HG02623 (cell line): ENCODE measurements at regions not wholly inside any gene's neighbourhood (a gene's known extent, or its start where the extent isn't known, plus 50 kb on each side); places are given as distances from the start of the nearest gene placed in this dataset.

Experiments used
- ATAC-seq: cut with Tn5 transposase; IDR thresholded peaks from one replicate; pipeline ENCODE4 v1.9.1; 2021; ENCODE audit warnings: moderate library complexity; ENCODE audit not compliant: unreplicated experiment

DNA sequence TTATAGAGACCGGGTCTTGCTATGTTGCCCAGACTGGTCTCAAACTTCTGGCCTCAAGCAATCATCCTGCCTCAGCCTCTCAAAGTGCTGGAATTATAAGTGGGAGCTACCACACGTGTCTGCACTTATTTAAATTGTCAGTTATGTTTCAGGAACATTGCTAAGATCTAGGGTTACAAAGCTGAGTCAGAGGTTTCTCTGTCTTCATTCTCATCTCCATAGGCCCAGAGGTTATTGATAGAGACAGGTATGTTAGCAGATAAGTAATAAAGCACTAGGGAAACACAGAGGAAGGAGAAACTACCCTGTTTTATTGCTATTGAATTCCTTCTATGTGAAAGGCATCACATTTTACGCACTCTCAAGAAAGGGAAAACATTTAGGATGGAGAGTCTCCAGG, 214.1 kb downstream of the REEP3 start:
- no peak for ATAC-seq

DNA sequence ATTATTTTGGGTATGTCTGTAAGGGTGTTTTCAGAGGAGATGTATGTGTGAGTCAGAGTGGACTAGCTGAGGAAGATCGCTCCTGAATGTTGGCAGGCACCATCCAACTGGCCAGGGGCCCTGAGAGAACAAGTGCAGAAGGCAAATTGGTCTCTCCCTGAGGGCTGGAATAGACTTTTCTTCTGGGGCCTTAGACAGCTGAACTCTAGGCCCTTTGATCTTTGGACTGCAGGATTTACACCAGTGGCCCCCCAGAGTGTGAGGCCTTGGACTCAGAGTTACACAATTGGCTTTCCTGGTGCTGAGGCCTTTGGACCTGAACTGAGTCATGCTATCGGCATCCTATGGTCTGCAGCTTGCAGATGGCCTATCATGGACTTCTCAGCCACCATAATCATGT, 217.2 kb downstream of the REEP3 start:
- no peak for ATAC-seq

DNA sequence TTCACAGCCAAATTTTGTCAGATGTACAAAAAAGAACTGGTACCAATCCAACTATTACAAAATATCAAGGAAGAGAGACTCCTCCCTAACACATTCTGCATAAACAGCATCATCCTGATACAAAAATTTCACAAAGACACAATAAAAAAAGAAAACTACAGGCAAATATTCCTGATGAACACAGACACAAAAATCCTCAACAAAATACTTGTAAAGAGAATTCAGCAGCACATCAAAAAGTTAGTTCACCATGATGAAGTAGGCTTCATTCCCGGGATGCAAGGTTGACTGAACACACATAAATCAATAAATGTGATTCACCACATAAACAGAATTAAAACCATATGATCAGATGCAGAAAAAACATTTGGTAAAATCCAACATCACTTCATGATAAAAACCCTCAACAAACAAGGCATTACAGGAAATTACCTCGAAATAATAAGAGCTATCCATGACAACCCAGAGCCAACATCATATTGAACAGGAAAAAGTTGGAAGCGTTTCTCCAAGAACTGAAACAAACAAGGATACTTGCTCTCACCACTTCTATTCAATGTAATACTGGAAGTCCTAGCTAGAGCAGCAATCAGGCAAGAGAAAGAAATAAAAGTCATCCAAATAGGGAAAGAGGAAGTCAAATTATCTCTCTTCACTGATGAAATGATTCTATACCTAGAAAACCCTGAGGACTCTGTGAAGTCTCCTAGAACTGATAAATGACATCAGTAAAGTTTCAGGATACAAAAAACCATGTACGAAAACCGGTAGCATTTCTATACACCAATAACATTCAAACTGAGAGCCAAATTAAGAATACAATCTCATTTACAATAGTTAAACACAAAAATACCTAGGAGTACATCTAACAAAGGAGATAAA, 223.1 kb downstream of the REEP3 start:
- no peak for ATAC-seq

DNA sequence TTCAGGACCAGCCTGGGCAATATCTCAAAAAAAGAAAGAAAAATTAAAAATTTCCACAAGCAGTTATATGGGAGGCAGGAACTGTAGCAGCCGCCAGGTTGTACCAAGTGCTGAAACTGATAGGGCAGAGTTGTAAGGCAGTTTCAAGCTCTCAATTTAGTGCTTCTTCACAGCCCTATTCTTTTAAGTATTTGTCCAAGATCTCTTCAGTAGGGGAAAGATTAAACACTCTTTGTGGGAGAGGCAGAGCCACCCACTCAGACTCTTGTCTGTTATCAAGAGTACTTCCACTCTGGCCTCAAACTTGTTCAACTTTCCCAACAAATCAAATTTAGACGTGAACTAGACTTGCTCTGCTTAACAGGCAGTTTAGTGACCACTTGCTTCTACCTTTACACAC, 228.7 kb downstream of the REEP3 start:
- no peak for ATAC-seq

DNA sequence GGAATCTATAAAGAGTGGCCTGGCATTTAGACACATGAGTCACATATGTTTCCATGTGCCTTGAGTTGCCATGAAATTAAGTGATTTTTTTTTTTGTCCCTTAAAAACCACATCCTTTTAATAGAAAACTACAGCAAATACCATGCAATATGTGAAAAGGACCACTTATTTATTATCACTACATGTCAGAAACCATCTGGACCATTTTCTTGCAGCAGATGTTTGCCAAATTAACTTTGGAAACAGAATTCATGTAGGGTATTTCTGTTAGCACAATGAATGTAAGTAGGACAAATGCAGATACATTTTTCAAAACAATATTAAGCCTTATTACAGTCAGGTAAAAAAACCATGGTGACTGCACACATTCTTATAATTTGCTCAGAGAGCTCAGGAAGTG, 230.6 kb downstream of the REEP3 start:
- ATAC-seq, result no peak

DNA sequence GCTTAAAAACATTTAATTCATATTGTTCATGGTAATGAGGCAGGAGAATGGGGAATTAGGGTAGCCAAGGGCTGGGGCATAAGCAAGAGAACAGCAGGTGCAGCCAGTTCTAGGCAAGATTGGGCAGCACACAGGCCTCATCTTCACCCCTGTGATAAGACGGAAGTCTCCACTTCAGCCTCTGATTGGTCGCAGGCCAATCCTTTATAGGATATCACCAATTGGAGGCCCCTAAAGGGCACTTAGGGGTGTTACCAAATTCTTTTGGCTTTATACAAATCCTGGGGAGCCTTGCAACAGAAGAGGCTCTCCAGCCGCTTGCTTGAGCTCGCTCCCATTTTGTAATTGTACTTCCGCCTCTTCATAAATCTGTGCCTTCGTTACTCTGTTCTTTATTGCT, 231.1 kb downstream of the REEP3 start:
- ATAC-seq, result no peak

DNA sequence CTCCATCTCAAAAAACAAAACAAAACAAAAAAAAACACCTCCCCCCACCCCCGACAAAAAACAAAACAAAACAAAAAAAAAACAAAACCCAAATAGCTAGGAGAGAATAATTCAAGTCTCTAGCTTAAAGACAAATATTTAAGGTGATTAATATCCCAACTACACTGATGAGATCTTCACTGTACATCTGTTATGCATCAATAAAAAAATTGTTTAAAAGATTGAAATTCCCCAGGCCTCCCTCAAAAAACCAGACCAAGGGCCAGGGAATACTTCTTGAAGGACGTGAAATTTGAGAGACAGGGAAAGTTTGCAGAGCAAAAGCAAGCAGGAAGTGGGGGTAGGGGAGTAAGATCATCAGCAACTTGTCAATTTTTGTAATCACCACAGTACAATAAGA, 232.6 kb downstream of the REEP3 start:
- no peak for ATAC-seq

DNA sequence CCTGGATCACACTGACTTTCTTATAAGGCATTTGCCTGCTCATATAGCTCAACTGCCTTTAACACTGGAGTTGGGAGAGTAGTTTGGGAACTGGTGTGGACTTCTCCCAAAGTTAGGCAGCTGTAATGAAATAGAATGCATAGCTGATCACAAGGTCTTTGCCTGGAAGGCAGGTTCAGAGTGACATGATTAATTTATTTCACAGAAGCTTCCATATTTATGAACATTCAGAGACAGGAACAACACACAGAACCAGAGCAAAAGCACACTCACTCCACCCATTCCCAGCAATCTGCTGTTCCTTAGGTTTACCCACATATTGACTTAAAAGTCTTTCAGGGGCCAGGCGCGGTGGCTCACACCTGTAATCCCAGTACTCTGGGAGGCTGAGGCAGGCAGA, 234.2 kb downstream of the REEP3 start:
- ATAC-seq, result no peak

DNA sequence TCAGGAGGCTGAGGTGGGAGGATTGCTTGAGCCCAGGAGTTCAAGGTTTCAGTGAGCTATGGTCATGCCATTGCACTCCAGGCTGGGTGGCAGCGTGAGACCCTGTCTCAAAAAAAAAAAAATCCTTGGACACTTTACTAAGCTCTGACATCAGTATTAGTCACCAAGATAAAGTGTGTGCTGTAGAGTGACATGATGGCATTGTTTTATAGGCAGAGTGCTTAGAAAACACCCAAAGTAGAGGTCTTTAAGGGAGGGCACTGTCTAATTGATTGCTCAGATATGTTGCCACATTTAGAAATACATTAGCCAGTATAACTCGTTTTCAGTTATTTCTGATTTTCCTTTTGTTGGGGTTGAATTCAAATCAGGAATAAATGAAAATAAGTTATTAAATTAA, 235.9 kb downstream of the REEP3 start:
- no peak for ATAC-seq

DNA sequence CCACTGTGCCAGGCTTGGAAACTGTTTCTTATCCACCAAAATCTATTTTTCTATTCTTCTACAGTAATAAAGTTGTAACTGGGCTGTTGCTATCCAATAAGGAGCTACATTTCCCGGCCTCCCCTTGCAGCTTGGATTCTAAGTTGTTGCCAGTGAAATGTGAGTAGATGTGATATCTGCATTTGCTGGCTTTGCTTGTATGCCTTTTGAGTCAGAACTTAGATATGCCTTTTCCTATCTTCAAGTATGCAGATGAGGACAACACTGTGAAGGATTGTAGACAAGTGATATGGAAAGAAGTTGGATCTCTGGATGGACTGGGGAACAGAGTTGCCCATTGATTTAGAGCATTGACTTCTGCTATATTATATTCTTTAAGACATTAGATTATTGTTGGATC, 236.9 kb downstream of the REEP3 start:
- no peak for ATAC-seq

DNA sequence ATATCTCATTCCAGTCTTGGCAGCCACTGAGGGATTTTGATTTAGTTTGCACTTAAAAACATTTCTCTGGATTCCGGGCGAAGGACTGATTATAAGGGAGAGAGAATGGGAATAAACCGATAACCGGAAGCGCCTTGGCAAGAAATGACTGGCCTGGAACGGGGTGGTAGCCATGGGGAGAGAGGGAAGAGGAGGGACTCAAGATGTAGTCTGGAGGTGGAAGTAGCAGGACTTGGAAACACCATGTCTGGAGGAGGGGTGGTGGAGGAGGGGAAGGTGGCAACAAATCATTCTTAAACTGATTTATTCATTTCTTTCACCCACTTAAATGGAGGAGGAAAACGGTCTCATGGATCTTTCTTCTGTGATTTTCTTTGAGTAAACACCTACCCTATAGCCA, 238.1 kb downstream of the REEP3 start:
- ATAC-seq, result no peak

DNA sequence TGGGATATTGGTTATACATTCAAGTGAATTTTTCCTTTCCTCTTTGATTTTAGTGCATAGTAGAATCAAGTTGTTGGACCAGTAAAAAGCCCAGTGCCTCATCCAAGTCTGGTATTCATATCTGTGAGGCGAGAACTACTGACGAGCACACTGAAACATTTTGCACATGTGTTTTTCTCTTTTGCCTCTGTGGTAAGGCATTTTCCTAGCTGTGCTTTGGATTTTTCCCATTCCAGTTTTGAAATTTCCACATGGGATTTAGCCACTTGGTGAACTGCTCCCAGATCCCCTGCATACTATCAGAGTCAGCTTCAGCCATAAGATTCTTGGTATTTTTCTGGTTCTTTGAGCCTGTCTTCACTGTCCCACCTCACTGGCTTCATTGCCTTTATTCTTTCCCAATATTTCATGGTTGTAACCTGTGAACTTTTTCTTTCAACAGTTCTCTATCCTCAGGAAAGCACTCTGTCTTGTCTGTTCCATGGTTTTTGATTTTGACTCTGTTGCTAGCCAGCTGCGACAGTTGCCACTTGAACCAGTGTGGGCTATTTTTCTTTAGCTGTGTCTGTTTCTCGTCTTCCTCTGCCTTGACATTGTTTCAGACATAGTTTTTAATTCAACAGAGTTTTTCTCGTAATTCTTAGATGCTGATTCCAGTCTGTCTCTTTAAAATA, 239.0 kb downstream of the REEP3 start:
- ATAC-seq, result no peak

DNA sequence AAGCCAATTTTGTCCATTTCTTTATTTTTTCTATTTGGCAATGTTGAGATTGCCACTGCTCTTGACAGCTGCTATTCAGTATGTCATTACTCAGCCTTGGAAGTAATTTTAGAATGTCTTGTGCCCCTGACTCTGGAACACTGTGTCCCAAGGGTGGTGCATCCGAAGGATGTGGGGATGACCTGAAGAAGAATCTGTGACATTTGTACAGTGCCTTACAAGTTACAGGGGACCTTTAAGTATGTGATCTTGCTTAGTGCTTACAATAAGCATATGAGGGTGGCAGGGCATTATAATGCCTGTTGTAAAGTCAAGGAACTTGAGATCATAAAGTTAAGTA, 239.5 kb downstream of the REEP3 start:
- ATAC-seq, result no peak

DNA sequence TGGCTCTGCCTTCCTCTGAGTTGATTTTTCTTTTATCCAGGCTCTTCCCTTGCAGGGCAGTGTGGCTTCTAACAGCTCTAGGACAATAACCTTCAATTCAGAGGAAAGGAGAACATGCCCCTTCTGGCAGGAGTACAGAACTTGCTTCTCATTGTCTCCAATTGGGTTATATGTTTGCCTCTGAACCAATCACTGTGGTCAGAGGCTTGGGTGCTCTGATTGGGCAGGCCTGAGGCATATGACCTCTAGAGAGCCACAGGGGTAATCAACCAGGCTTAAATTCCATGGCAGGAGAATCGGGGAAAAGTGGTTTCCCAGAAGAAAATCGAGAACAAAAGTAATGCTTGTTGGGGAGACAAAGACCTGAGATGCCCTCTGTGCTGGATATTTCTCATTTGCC, 240.0 kb downstream of the REEP3 start:
- ATAC-seq, result no peak

DNA sequence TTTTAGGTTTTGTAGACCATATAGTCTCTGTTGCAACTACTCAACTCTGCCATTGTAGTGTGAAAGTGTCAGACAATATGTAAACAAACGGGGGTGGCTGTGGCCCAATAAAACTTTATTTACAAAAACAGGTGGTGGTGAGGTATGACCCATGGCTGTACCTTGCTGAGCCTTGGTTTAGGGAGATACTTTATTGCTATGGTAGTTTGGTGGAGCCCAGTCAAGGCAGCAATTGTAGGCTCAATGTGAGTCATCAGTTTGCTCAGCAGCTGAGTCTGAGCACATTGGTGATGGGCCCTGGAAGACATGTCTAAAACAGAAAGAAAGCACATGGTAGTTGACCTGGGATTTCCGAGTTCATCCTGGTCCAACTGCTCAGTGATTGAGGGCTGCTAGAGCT, 242.5 kb downstream of the REEP3 start:
- ATAC-seq, result no peak

DNA sequence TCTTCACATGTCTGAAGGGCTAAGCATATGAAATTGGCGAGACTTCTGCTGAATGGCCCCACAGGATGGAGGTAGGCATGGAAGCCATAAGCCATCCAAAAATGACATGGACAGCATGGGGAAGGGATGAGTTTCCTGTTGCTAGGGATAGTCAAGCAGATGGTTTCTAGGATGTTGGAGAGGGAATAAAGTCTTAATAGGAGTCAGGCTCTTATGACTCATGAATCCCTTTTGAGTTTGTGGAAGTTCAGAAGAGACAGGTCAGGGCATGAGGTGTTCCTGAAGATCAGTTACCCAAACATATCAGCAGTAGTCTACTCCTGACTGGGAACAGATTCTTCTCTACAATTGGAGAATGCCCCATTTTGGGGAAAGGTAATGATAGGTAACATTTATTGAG, 243.9 kb downstream of the REEP3 start:
- ATAC-seq, result no peak

DNA sequence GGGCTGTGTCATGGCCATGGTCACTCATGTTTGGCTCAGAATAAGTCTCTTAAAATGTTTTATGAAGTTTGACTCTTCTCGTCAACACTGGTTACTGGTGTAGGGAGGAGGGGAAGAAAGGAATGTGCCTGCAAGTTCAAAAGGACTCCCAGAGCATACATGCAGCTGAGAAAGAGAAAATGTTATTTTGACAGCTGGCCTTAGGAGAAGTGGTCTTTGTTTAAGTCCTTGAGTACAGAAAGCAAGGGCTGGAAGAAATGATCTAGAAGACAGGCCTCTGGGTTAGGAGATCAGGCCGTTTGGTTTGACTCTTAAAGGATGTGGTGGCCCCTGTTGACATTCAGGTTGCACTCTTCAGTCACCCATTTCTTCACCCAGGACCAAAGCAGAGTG, 245.5 kb downstream of the REEP3 start:
- ATAC-seq, result no peak

DNA sequence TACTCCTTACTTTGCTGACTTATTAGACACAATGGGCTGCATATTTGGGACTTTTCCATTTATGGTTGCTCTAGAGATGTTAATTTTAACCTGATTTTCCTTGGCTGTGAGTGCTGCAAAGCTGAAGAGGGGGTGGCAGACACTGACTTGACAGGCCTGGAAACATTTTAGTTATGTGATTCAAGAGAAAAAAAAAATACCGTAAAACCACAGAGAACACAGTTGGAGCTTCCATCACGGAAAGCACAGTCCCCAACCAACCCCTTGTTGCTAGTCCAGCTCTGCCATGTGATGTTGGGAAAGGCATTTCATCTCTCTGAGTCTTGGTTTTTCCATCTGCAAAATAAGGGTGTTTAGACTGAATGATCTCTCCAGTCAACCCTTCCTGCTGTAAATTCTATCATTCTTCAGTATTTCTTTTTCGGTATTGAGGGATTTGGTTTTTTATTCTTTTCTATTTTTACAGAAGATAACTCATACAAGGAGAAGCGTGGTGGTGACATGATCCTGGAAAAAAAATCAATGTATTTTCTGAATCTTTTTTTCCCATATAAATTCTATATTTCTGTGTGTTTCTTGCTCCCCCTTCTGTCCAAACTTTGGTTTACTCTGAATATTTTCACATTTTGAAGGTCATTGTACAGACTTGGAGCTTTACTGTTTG, 246.1 kb downstream of the REEP3 start:
- no peak for ATAC-seq

DNA sequence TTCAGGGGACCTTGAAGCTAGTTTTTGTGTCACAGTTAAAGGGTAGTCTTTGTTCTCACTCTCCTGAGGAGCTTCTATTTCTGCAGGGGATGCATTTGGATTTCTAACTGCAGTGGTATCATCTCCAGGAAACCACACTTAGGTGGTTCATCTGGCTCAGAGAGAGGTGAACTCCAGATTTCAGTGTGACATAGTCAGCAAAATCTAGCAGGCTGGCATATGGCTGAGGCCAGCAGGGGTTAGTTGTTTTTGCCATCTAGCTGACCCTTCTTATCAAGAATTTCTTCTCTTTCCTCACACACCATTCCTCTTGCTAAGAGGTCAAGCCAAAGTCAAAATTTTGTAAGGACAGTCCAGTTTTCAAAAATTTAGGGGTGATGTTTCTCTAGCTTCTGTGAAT, 248.2 kb downstream of the REEP3 start:
- ATAC-seq, result no peak

DNA sequence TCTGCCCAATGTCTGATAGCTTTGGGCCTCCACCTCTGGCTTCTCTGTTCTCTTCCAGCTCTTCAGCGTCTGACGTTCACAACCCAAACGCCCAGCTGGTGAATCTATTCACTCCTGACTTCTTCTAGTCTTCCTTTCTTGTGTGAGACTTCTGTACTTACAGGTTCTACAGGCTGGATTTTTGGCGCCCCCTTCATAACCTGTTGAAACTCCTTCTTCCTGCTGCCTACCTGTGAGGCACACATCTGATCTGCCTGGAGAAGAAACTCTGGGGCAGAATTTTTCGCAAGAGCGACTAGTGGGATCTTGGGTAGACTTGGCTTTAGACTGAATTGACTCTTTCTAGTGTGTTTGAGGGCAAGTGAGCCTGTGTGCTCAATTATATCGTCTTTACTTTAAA, 249.3 kb downstream of the REEP3 start:
- ATAC-seq, result no peak

DNA sequence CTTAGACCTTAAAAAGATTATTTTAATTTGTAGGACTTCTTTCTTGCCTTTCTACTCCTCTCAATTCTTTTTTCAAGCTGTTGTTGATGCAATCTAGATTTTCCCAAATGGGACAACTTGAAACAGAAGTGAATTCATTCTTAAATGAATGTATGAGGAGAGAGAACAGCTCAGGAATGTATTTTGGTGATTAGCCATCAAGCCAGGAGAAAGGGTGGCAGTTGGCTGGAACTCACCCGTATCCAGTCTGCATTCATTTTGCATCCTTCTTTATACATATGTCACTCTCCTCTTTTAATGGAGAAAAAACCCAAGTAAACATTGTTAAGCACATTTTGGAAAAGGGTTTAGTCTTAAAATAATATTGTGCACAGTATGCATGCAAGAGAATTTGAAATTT, 251.3 kb downstream of the REEP3 start:
- ATAC-seq, result no peak

DNA sequence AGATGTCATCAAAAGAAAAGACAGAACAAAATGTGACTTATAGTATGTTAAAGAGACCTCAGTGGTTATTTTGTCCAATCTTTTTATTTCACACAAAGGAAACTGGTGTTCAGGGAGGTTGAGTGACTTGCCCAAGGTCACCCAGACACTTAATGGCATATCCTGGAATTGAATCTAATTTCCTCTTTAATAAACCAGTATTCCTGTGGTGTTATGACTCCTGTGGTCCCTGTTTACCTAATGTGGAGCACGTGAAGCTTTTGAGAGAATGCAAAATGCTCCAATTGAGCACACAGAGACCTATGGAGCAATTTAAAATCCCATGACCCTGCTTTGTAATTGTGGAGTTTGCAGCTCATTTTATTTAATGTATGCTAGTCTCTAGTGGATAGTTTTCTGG, 251.9 kb downstream of the REEP3 start:
- no peak for ATAC-seq
